ENCODE measurements at regions not wholly inside any gene's neighbourhood (a gene's known extent, or its start where the extent isn't known, plus 50 kb on each side); places are given as distances from the start of the nearest gene placed in this dataset.

DNA sequence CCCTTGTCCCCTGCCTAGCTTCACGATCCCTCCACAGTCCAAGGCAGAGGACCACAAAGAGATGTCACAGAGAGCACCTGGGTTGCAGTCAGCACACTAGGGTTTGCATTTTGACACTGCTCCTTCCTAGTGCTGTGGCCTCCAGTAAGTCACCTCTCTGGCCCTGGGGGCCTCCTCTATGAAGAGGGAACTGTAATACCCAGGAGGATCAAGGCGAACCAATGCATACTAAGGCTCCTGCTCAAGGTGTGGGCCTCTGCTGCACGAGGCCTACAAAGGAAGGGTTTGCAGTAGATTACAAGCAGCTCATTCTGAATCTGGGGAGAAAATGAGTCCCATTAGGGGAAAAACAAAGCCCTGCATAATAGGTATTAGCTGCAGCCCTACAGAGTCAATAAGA, 72.3 kb upstream of the FZD7 start:
- H3K9me3 Mint-ChIP-seq = no peaks in the 10 kb centered on the region
- no peak for DNase-seq
- H3K4me1 Mint-ChIP-seq = no peaks in the 10 kb centered on the region
- no peak overlapping the region for H3K4me3 Mint-ChIP-seq
- no peak overlapping the region for H3K27ac Mint-ChIP-seq
- ATAC-seq (ENCODE audit: low read depth) = no peak
- H3K36me3 Mint-ChIP-seq = no peaks in the 10 kb centered on the region
- POLR2A ChIA-PET = no interaction called here
- no peaks in the 10 kb centered on the region for H3K27me3 Mint-ChIP-seq

DNA sequence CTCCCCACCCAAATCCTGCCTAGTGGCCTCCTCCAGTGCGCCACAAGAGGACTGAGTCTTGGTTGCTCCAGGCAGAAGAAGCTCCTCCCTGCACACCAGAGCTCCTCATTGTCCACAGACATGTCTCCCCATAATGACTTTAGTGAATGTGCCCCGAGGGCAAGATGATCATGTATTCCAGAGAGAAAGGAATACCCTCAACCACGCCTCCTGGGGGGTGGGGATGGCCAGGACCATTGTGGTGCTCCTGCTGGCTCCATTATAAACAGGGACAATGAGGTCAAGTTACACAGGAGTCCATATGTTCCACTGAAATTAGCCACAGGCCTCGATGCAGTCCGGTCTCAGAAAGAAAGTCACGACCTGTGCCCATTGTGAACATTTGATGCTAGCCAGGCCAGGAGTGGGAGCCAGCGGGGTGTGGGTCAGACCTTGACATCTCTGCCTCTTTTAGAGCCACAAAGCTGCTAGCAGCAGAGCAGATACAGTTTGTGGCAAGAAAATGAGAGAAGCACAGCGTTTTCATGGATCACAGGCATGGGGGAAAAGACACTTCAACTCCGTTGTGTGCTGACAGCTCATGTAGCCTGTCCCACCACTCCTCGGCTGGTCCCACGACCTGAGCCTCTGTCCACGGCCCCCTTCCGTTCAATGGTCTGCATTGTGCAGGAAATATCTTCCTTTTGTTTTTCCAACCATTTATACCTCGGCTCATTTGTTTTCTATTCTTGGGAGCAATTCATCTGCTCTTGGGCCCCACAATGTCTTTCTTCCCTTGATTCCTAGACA, 70.7 kb upstream of the FZD7 start:
- POLR2A ChIA-PET = no interaction called here

DNA sequence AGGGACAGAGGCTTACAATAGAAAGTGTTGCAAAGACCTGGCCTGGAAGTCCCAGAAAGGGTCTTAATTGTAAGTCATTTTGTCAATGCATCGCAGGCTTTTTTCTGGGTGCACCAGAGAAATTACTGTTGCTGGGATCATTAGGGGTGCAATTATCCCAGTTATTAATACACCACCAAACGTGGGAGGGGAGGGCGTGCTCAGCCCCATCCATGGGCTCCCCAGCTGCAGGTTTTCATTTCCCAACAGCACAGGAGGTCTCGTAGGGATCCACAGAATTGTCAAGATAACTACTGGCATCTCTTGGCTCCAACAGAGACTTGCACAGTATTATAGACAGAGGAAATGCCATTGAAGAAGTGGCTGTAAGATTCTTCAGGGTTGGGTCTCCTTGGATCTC, 69.6 kb upstream of the FZD7 start:
- H3K36me3 Mint-ChIP-seq = no peaks in the 10 kb centered on the region
- DNase-seq (no peak), ATAC-seq (ENCODE audit: low read depth) (no peak)
- no peaks in the 10 kb centered on the region for H3K27me3 Mint-ChIP-seq
- no peak overlapping the region for H3K4me3 Mint-ChIP-seq
- POLR2A ChIA-PET = no interaction called here
- no peaks in the 10 kb centered on the region for H3K4me1 Mint-ChIP-seq
- H3K9me3 Mint-ChIP-seq = no peaks in the 10 kb centered on the region
- no peak overlapping the region for H3K27ac Mint-ChIP-seq

More for the DNA sequence above, 70.7 kb upstream of the FZD7 start:
- no peaks in the 10 kb centered on the region for H3K27me3 Mint-ChIP-seq
- no peaks in the 10 kb centered on the region for H3K36me3 Mint-ChIP-seq
- no peaks in the 10 kb centered on the region for H3K4me1 Mint-ChIP-seq
- DNase-seq (no peak), ATAC-seq (ENCODE audit: low read depth) (no peak)
- H3K27ac Mint-ChIP-seq = no peak overlapping the region
- H3K4me3 Mint-ChIP-seq = no peak overlapping the region
- H3K9me3 Mint-ChIP-seq = no peaks in the 10 kb centered on the region

DNA sequence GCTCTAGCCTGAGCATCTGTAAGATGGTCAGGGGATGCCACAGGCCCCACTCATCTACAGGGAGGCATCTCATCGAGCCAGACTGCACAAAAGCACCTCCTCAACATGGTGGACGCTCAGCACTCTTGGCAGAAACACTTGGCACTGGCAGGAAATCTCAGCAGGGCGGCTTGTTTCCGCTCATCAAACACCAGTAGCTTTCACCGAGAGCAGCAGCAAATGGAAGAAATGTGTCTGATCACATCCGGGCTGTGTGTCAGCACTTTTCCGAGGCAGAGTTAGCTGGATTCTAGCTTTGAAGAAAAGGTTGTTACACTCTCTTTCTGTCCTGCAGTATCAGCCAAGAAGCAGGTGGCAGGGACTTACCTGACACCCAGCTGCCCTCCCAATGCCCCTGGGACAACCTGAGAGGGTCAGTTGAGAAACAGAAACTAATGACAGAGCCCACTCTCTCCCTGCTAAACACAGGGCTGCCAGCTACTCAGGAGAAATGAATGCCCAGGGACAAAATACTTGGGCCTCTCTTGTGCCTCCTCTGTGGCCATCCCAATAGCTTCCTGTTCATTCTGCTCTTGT, 68.9 kb upstream of the FZD7 start:
- no peaks in the 10 kb centered on the region for H3K9me3 Mint-ChIP-seq
- no peaks in the 10 kb centered on the region for H3K36me3 Mint-ChIP-seq
- no peak overlapping the region for H3K27ac Mint-ChIP-seq
- no peaks in the 10 kb centered on the region for H3K27me3 Mint-ChIP-seq
- H3K4me3 Mint-ChIP-seq = no peak overlapping the region
- DNase-seq = no peak
- peak; percentile 70 for ATAC-seq (ENCODE audit: low read depth)
- no peaks in the 10 kb centered on the region for H3K4me1 Mint-ChIP-seq
- POLR2A ChIA-PET = no interaction called here

- no peaks in the 10 kb centered on the region for H3K27me3 Mint-ChIP-seq
- H3K4me3 Mint-ChIP-seq = no peak overlapping the region
- DNase-seq (no peak), ATAC-seq (ENCODE audit: low read depth) (no peak)
- POLR2A ChIA-PET = no interaction called here
- H3K36me3 Mint-ChIP-seq = no peaks in the 10 kb centered on the region
- H3K27ac Mint-ChIP-seq = no peak overlapping the region
- H3K4me1 Mint-ChIP-seq = no peaks in the 10 kb centered on the region
- H3K9me3 Mint-ChIP-seq = no peaks in the 10 kb centered on the region
Observed at GRCh38 chr2:201965550-201965949, 68.1 kb upstream of the FZD7 start.

DNA sequence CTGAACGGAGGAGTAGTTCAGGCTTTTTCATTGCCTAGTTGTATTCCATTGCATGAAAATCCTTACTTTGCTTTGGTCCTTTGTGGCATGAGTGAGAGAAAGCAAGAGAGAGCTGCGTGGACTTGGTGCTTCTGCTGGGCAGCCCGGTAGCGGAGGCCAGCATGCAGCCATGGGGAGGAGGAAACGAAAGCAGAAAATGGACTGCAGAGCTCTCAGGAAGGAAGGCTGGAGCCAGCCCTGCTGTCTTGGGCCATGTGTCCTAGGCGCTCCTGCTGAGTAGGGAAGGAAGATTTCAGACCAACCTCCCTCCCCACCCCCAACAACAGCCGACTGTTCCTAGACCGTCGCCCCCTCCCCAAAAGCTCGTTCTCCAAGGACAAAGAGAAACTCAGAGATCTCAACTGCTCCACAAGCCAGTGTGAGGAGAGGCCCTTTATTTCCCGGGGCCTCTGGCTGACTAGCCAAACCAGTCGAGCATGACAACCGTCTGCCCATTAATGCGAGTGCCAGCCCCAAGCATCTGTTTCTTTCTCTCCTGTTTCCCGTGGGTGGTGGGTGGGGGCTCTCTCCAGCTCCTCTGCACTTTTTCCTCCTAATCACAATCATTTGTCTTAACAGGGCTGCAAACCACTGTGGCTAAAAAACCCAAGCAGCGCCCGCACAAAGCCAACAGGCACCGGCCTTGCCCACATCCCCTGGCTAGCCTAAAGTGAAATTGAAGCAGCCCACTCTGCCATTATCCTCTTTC, 66.8 kb upstream of the FZD7 start:
- no peaks in the 10 kb centered on the region for H3K36me3 Mint-ChIP-seq
- POLR2A ChIA-PET = no interaction called here
- DNase-seq = no peak
- H3K27ac Mint-ChIP-seq = no peak overlapping the region
- H3K9me3 Mint-ChIP-seq = no peaks in the 10 kb centered on the region
- no peaks in the 10 kb centered on the region for H3K4me1 Mint-ChIP-seq
- no peak overlapping the region for H3K4me3 Mint-ChIP-seq
- no peaks in the 10 kb centered on the region for H3K27me3 Mint-ChIP-seq
- ATAC-seq (ENCODE audit: low read depth) = no peak

DNA sequence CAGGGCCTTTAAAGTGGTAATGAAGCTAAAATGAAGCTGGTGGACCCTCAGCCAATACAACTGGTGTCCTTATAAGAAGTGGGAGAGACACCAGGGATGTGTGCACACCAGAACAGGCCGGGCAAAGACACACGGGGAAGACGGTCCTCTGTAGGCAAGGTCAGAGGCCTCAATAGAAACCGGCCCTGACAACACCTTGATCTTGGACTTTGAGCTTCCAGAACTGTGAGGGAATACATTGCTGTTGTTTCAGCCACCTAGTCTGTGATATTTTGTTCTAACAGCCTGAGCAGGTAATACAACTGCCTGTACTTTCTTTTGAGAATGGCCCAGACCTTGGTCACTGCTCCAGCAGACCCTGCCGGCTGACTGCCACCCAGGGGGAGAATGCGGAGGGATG, 65.6 kb upstream of the FZD7 start:
- Mint-ChIP-seq H3K9me3 (no peaks in the 10 kb centered on the region), H3K4me1 (no peaks in the 10 kb centered on the region), H3K4me3 (no peak overlapping the region), H3K27me3 (no peaks in the 10 kb centered on the region), H3K36me3 (no peaks in the 10 kb centered on the region), H3K27ac (no peak overlapping the region)
- no peak for DNase-seq
- ATAC-seq (ENCODE audit: low read depth) = no peak
- POLR2A ChIA-PET = no interaction called here

GRCh38 chr2:201968476-201968875, 65.2 kb upstream of the FZD7 start:
- no peak for DNase-seq
- no peak for ATAC-seq (ENCODE audit: low read depth)
- no peaks in the 10 kb centered on the region for H3K27me3 Mint-ChIP-seq
- H3K27ac Mint-ChIP-seq = no peak overlapping the region
- H3K36me3 Mint-ChIP-seq = no peaks in the 10 kb centered on the region
- POLR2A ChIA-PET = no interaction called here
- H3K4me3 Mint-ChIP-seq = no peak overlapping the region
- no peaks in the 10 kb centered on the region for H3K4me1 Mint-ChIP-seq
- H3K9me3 Mint-ChIP-seq = no peaks in the 10 kb centered on the region

DNA sequence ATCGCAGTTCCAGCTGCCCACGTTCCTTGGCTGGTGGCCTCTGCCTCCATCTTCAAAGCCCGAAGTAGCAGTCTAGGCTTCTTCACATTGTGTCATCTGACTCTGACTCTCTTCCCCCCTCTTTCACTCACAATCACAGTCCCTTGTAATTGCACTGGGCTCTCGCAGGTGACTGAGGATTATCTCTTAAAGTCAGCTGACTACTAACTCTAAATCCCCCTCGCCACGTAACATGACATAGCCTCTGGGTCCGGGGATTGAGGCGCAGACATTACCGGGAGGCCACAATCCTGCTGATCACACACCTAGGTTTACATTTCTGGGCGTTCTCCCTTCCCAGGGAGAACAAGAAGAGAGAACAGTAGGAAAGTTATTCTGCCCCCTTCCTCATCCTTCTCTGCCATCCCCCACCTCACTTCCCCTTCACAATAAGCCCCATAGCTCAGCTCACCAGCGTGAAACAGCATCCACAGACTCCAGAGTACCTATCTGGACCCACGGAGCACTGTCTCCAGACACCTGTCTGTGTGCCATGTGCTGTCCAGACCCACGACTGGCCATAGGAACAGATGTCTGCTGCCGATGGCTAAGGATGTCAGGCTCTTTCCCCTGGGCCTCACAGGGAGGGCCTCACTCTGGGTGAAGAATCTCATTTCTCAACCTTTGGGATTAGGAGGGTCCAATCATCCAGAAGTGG, 64.3 kb upstream of the FZD7 start:
- DNase-seq (no peak), ATAC-seq (ENCODE audit: low read depth) (no peak)
- no peak overlapping the region for H3K27ac Mint-ChIP-seq
- POLR2A ChIA-PET = no interaction called here
- H3K4me3 Mint-ChIP-seq = no peak overlapping the region
- no peaks in the 10 kb centered on the region for H3K9me3 Mint-ChIP-seq
- H3K36me3 Mint-ChIP-seq = no peaks in the 10 kb centered on the region
- H3K4me1 Mint-ChIP-seq = no peaks in the 10 kb centered on the region
- H3K27me3 Mint-ChIP-seq = no peaks in the 10 kb centered on the region

- ATAC-seq (ENCODE audit: low read depth) = no peak
- no peak overlapping the region for H3K27ac Mint-ChIP-seq
Observed at GRCh38 chr2:201969938-201970785, 63.5 kb upstream of the FZD7 start.

DNA sequence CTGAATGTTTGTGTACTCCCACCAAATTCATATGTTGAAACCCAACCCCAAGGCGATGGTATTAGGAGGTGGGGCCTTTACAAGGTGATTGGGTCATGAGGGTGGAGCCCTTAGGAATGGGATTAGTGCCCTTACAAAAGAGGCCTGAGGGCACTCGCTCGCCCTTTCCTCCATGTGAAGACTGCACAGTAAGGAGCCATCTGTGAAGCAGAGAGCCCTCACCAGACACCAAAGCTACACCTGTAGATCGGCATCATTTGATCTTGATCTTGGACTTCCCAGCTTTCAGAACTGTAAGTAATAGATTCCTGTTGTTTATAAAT, 62.9 kb upstream of the FZD7 start:
- POLR2A ChIA-PET = interaction anchor here (0.5 kb wide), 1 partner anchor 414 kb away, joined by 4 read pairs; no protein-coding TSS in a partner anchor
- Mint-ChIP-seq H3K27me3 (no peaks in the 10 kb centered on the region), H3K4me1 (no peaks in the 10 kb centered on the region), H3K36me3 (no peaks in the 10 kb centered on the region), H3K4me3 (no peak overlapping the region), H3K9me3 (no peaks in the 10 kb centered on the region), H3K27ac (no peak overlapping the region)
- ATAC-seq (ENCODE audit: low read depth) = no peak
- DNase-seq = no peak

More at GRCh38 chr2:201969938-201970785, 63.5 kb upstream of the FZD7 start:
- no peak overlapping the region for H3K4me3 Mint-ChIP-seq
- H3K27me3 Mint-ChIP-seq = no peaks in the 10 kb centered on the region
- no peaks in the 10 kb centered on the region for H3K36me3 Mint-ChIP-seq
- no peaks in the 10 kb centered on the region for H3K9me3 Mint-ChIP-seq
- POLR2A ChIA-PET = no interaction called here
- no peaks in the 10 kb centered on the region for H3K4me1 Mint-ChIP-seq
- DNase-seq = no peak

GRCh38 chr2:201971531-201972228, 62.0 kb upstream of the FZD7 start:
- no peak overlapping the region for H3K27ac Mint-ChIP-seq
- DNase-seq (no peak), ATAC-seq (ENCODE audit: low read depth) (no peak)
- H3K27me3 Mint-ChIP-seq = no peaks in the 10 kb centered on the region
- no peaks in the 10 kb centered on the region for H3K36me3 Mint-ChIP-seq
- POLR2A ChIA-PET = interaction anchor here (0.5 kb wide), 1 partner anchor 413 kb away, joined by 4 read pairs; no protein-coding TSS in a partner anchor
- H3K4me3 Mint-ChIP-seq = no peak overlapping the region
- H3K9me3 Mint-ChIP-seq = no peaks in the 10 kb centered on the region
- H3K4me1 Mint-ChIP-seq = no peaks in the 10 kb centered on the region

Data from activated naive CD8-positive, alpha-beta T cell treated with anti-CD3 and anti-CD28 coated beads, Interleukin-2, amount 10 ng/mL, durations not matched to agents 7 days and 5 days (primary cell).